Tibial nerve (tissue), 4 donors: ENCODE measurements at regions not wholly inside any gene's neighbourhood (a gene's known extent, or its start where the extent isn't known, plus 50 kb on each side); places are given as distances from the start of the nearest gene placed in this dataset.

Experiments
- EP300 ChIP-seq, 2 donors: sonication (generic); formaldehyde crosslinking; IDR thresholded peaks; one replicate each; pipeline ENCODE4 v1.6.1; 2017; ENCODE audit warnings: antibody characterized with exemption in 2 of 2, mild to moderate bottlenecking in 1 of 2
- POLR2A ChIP-seq, 2 donors: fragments of 450-650 bp; IDR thresholded peaks; one replicate each; pipeline ENCODE4 v1.6.1; 2017; ENCODE audit warnings: antibody characterized with exemption in 2 of 2, mild to moderate bottlenecking in 2 of 2, moderate library complexity in 2 of 2
- TF ChIP-seq, protein P1 (sequence below), 5 experiments: fragments of 200-600 bp in 3 of 5; fragments of 450-650 bp in 2 of 5; sonication (generic) in 3 of 5; IDR thresholded peaks; one replicate each; pipeline ENCODE4 v1.5.1; 2016 to 2019; ENCODE audit warnings: antibody characterized with exemption in 5 of 5, mild to moderate bottlenecking in 3 of 5, moderate library complexity in 2 of 5

DNA sequence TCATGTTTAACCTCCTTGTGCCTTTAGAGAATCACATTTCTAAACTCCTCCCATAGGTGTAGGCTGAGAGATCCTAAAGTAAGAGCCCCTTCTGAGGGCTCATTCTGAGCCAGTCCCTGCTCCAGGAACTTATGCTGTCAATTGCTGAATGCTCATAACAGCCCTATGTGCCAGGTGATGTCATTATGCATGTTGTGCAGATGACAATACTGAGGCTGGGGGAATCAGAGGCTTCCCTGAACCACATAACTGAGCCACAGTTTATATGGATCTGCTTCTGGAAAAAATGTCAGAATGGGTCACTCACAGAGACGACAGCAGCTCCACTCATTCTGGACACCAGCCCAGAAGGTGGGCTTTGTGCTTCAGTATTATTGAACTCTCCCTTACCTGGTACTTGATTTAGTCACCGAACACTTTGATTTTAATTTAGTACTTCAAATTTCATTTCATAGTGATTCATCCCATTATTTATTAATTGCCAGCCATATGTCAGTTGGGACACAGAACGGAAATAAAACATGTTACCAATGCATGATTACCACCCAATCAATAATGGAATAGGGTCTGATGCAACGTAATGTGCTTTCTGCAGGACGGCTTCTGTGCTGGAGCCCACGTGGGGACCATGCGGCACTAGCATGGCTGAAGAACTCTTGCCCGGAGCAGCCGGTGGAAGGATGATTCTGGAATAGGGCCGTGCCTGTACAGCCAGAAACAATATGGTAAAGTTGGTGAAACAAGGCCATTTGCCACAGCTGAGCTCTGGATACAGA is 406.3 kb downstream of the IRX1 start:
- TF ChIP-seq, protein P1, sequence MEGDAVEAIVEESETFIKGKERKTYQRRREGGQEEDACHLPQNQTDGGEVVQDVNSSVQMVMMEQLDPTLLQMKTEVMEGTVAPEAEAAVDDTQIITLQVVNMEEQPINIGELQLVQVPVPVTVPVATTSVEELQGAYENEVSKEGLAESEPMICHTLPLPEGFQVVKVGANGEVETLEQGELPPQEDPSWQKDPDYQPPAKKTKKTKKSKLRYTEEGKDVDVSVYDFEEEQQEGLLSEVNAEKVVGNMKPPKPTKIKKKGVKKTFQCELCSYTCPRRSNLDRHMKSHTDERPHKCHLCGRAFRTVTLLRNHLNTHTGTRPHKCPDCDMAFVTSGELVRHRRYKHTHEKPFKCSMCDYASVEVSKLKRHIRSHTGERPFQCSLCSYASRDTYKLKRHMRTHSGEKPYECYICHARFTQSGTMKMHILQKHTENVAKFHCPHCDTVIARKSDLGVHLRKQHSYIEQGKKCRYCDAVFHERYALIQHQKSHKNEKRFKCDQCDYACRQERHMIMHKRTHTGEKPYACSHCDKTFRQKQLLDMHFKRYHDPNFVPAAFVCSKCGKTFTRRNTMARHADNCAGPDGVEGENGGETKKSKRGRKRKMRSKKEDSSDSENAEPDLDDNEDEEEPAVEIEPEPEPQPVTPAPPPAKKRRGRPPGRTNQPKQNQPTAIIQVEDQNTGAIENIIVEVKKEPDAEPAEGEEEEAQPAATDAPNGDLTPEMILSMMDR (IDR thresholded peaks at IDR 0.05) = no peak
- TF ChIP-seq EP300 (IDR thresholded peaks at IDR 0.05) (no peak), POLR2A (IDR thresholded peaks at IDR 0.05) (no peak)
